ENCODE measurements at regions not wholly inside any gene's neighbourhood (a gene's known extent, or its start where the extent isn't known, plus 50 kb on each side); places are given as distances from the start of the nearest gene placed in this dataset.

DNA sequence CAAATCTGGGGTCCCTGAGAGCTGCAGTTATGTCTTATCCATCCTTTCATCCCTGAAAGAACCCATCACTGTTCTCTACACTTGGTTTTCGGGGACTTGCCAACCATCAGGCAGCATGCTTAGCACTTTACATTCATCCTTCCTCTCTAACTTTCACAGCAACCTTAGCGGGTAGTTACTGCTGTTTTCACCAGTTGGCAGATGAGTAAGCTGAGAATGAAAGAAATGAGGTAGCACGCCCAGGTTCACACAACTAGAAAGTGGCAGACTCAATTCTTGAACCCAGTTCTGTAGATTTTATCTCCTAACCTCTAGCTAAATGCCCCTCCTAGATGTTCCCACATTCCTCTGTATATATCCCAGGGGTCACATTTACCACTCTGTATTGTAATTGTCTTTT, 342.0 kb upstream of the WWC1 start:
- DNase-seq (ENCODE audit: low read depth) = no peak
- H3K27me3 ChIP-seq (ENCODE audit: control insufficient read depth, insufficient read depth, low read length) = no peaks in the 10 kb centered on the region
- H3K36me3 ChIP-seq (ENCODE audit: control insufficient read depth, insufficient read depth, low read length) = no peaks in the 10 kb centered on the region
- H3K4me3 ChIP-seq (ENCODE audit: low read depth, low read length) = no peak overlapping the region
- TF ChIP-seq CTCF (IDR thresholded peaks at IDR 0.05; ENCODE audit: insufficient read depth, low read length, poor library complexity, severe bottlenecking) = no peak

DNA sequence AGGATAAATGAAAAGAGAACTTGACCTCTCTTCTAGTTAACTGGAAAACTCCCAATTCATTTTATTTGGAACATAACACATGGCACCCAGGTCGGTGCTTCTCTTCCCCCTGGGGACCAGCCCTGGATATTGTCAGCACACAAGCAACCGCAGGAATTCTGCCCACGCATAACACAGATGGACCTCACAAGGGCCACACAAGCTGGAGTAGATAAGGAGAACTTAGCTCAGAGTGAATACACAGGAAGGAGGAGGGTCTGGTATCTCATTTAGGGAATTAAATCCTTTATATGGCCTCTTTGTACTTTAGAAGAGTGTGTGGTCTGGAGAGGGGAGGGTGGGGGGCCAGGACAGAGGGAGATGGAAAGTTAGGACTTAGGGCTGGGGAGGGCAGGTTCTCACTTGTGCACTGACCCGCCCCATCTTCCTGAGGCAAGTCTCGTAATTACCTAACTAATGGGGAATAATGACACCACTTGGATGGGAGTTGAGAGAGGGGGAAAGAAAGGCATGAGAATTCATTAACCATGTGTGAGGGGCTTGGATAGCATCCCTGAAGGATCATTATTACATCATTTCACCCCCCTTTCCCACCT, 341.2 kb upstream of the WWC1 start:
- Histone ChIP-seq H3K36me3 (ENCODE audit: control insufficient read depth, insufficient read depth, low read length) (no peaks in the 10 kb centered on the region), H3K27me3 (ENCODE audit: control insufficient read depth, insufficient read depth, low read length) (no peaks in the 10 kb centered on the region), H3K4me3 (ENCODE audit: low read depth, low read length) (no peak overlapping the region)
- no peak for TF ChIP-seq CTCF (IDR thresholded peaks at IDR 0.05; ENCODE audit: insufficient read depth, low read length, poor library complexity, severe bottlenecking)
- DNase-seq (ENCODE audit: low read depth) = no peak

DNA sequence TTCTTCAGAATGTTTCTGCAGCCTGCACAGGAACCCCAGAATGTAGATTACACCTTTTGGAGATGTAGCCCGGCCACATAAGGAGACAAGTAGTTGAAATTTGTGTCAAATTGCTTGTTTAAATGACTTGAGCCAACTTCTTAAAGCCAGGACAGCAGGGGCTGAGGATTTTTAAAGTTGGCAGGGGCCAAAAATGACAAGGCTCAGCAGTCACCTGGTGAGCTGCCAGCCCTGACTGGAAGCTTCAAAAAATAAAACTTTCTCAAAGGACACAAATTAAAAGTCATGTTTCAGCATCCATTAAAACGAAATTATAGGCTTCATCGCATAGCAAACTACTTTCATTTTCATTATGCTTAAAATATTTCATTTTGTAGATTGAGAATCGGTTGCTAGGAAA, 340.3 kb upstream of the WWC1 start:
- DNase-seq (ENCODE audit: low read depth) = no peak
- Histone ChIP-seq H3K4me3 (ENCODE audit: low read depth, low read length) (no peak overlapping the region), H3K27me3 (ENCODE audit: control insufficient read depth, insufficient read depth, low read length) (no peaks in the 10 kb centered on the region)

DNA sequence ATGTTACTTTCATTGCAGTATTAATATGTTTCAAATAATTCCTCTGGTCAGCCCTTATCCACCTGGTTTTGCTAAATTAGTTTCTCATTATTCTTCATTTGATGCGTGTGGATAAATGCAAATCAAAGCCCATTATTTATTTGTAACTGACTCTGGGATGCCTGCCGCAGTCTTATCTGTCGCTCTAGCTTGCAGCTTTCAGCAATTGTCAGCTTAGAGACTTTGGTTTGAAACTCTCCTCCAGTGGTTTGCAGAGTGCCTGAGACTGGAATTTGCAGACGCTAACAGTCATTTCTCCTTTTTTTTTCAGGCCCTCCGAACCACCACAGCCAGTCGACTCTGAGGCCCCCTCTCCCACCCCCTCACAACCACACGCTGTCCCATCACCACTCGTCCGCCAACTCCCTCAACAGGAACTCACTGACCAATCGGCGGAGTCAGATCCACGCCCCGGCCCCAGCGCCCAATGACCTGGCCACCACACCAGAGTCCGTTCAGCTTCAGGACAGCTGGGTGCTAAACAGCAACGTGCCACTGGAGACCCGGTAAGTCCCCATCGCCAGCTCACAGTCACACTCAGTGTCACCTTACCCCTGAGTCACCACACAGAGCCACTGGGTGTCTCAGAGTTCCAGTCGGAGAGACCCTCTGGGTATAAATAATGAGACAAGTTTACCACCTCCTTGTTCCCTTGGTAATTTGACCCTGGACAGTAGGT, 339.0 kb upstream of the WWC1 start:
- Histone ChIP-seq H3K27me3 (ENCODE audit: control insufficient read depth, insufficient read depth, low read length) (no peaks in the 10 kb centered on the region), H3K4me3 (ENCODE audit: low read depth, low read length) (no peak overlapping the region), H3K36me3 (ENCODE audit: control insufficient read depth, insufficient read depth, low read length) (no peaks in the 10 kb centered on the region)
- no peak for TF ChIP-seq CTCF (IDR thresholded peaks at IDR 0.05; ENCODE audit: insufficient read depth, low read length, poor library complexity, severe bottlenecking)
- no peak for DNase-seq (ENCODE audit: low read depth)

More for the DNA sequence above, 340.3 kb upstream of the WWC1 start:
- H3K36me3 ChIP-seq (ENCODE audit: control insufficient read depth, insufficient read depth, low read length) = no peaks in the 10 kb centered on the region
- TF ChIP-seq CTCF (IDR thresholded peaks at IDR 0.05; ENCODE audit: insufficient read depth, low read length, poor library complexity, severe bottlenecking) = no peak

DNA sequence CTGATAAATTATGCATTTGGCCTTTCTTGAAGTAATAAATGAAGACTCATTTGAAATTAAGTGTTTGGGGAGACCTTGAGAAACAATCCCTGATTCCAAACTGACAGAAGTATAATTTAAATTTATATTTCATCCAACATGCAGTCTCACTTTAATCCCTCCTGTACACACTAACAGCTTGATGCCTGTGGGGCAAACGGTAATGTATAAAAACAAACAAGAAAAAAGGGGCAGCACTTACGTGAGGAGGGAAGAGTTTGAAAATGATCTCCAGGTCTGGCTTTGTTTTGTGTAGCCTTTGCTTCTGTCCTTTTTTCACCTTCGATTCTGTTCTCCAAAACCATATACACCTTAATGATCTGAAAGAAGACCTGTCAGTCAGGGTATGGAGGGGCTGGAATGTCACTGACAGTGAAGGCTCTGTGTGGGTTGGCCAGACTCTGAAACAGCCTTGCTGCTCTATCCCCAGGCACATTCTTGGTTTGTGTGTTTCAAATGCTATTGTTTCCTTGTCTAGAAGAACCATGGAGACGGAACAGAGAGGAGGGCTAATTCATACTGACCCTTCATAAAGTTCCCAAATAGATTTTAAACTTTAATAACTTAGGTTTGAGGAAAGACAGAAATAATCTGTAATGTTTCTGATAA, 338.2 kb upstream of the WWC1 start:
- no peak for DNase-seq (ENCODE audit: low read depth)
- no peak for TF ChIP-seq CTCF (IDR thresholded peaks at IDR 0.05; ENCODE audit: insufficient read depth, low read length, poor library complexity, severe bottlenecking)
- Histone ChIP-seq H3K4me3 (ENCODE audit: low read depth, low read length) (no peak overlapping the region), H3K36me3 (ENCODE audit: control insufficient read depth, insufficient read depth, low read length) (no peaks in the 10 kb centered on the region), H3K27me3 (ENCODE audit: control insufficient read depth, insufficient read depth, low read length) (no peaks in the 10 kb centered on the region)

All from kidney epithelial cell (primary cell).